Transverse colon (tissue), 4 donors: ENCODE measurements at regions not wholly inside any gene's neighbourhood (a gene's known extent, or its start where the extent isn't known, plus 50 kb on each side); places are given as distances from the start of the nearest gene placed in this dataset.

ENCODE experiments used
- DNase-seq: peaks from one replicate; pipeline ENCODE4 v3.0.0-alpha.2; 2019
- H3K27ac ChIP-seq, 4 donors: fragments of 200-600 bp; sonication (generic); 2 replicates each; pipeline ENCODE4 v1.5.1; 2016 to 2018; ENCODE audit warnings: inconsistent platforms in 4 of 4
- H3K27me3 ChIP-seq: fragments of 200-600 bp; sonication (generic); 2 replicates; pipeline ENCODE4 v1.5.1; 2017; ENCODE audit warnings: inconsistent platforms
- H3K36me3 ChIP-seq, 4 donors: fragments of 200-600 bp; sonication (generic); 2 replicates each; pipeline ENCODE4 v1.5.1; 2017 to 2019; ENCODE audit warnings: inconsistent platforms in 4 of 4
- H3K4me1 ChIP-seq, 4 donors: fragments of 200-600 bp; sonication (generic); 2 replicates each; pipeline ENCODE4 v1.5.1; 2017 to 2020; ENCODE audit warnings: inconsistent platforms in 4 of 4
- H3K4me3 ChIP-seq, 4 donors: fragments of 200-600 bp; sonication (generic); 1 replicate in 1 of 4; 2 replicates in 3 of 4; pipeline versions ENCODE4 v1.5.1 to v1.6.1; 2017 to 2019; ENCODE audit warnings: inconsistent platforms in 4 of 4
- H3K9me3 ChIP-seq, 2 donors: fragments of 200-600 bp; sonication (generic); 2 replicates each; pipeline ENCODE4 v1.5.1; 2017 to 2019; ENCODE audit warnings: inconsistent platforms in 2 of 2
- CTCF ChIP-seq, 5 experiments: fragments of 200-600 bp in 3 of 5; fragments of 450-650 bp in 2 of 5; sonication (generic) in 3 of 5; IDR thresholded peaks; 1 replicate in 2 of 5; 2 replicates in 3 of 5; pipeline ENCODE4 v1.5.1; 2016 to 2017; ENCODE audit warnings: antibody characterized with exemption in 5 of 5, inconsistent platforms in 3 of 5, mild to moderate bottlenecking in 2 of 5, moderate library complexity in 1 of 5
- EP300 ChIP-seq: sonication (generic); formaldehyde crosslinking; IDR thresholded peaks from one replicate; pipeline ENCODE4 v1.6.1; 2017; ENCODE audit warnings: antibody characterized with exemption, low read depth
- POLR2A ChIP-seq: fragments of 450-650 bp; IDR thresholded peaks from one replicate; pipeline ENCODE4 v1.6.1; 2016; ENCODE audit warnings: antibody characterized with exemption, mild to moderate bottlenecking, moderate library complexity
- POLR2AphosphoS5 ChIP-seq, 3 donors: sonication (generic); formaldehyde crosslinking; IDR thresholded peaks; one replicate each; pipeline ENCODE4 v1.6.1; 2016; ENCODE audit warnings: antibody characterized with exemption in 3 of 3
- WGBS, 2 donors: methylation state at CpG; one replicate each; pipeline ENCODE4 v1.1.5; 2018; ENCODE audit warnings: low coverage in 1 of 2; 5-methylcytosine and 5-hydroxymethylcytosine counted together
- in situ Hi-C, 4 donors: fragments of 200-750 bp; cut with MboI; loops; one replicate each; pipeline versions ENCODE4 v1.15.0 to v1.15.1; 2017; ENCODE audit warnings: low sequenced_read_pairs in 3 of 4, low pct_ligation_motif_present in 1 of 4, low pct_unique_long_range_greater_than_20kb in 1 of 4
- intact Hi-C: fragments of 100-400 bp; cut with DNase I; formaldehyde crosslinking; loops from one replicate; pipeline ENCODE4 v1.15.1; 2023; ENCODE audit warnings: low total_unique reads

GRCh38 chr4:149095811-149096210 lies 653.6 kb upstream of the NR3C2 start:
- WGBS, 2 donors = 50 to 62% methylated on average over 1 of the region's 1 CpG
- Histone ChIP-seq H3K4me3 (no peak overlapping the region), H3K27ac (no peak overlapping the region), H3K27me3 (no peaks in the 10 kb centered on the region), H3K9me3 (peaks cover 7 to 9% of the 10 kb centered on the region in 2 donors), H3K36me3 (no peaks in the 10 kb centered on the region), H3K4me1 (no peaks in the 10 kb centered on the region)
- no peak for DNase-seq
- TF ChIP-seq EP300 = no peak
- in situ Hi-C loops = no loop called here
- intact Hi-C loops = no loop called here

GRCh38 chr4:149095001-149095400 lies 652.8 kb upstream of the NR3C2 start:
- Histone ChIP-seq H3K27me3 (no peaks in the 10 kb centered on the region), H3K27ac (no peak overlapping the region), H3K36me3 (no peaks in the 10 kb centered on the region), H3K9me3 (peaks cover 7 to 9% of the 10 kb centered on the region in 2 donors), H3K4me3 (no peak overlapping the region), H3K4me1 (no peaks in the 10 kb centered on the region)
- no peak for DNase-seq
- intact Hi-C loops = no loop called here
- TF ChIP-seq POLR2AphosphoS5 (IDR thresholded peaks at IDR 0.05) = no peak
- no peak for TF ChIP-seq EP300
- TF ChIP-seq POLR2A = no peak
- no peak for TF ChIP-seq CTCF (IDR thresholded peaks at IDR 0.05)
- in situ Hi-C loops = no loop called here

- Histone ChIP-seq H3K4me3 (no peak overlapping the region), H3K36me3 (no peaks in the 10 kb centered on the region), H3K27me3 (no peaks in the 10 kb centered on the region), H3K27ac (no peak overlapping the region), H3K4me1 (no peaks in the 10 kb centered on the region), H3K9me3 (no peaks in the 10 kb centered on the region)
- 59 to 70% methylated on average over 4 of the region's 4 CpGs for WGBS, 2 donors
- intact Hi-C loops = no loop called here
- in situ Hi-C loops = no loop called here
- TF ChIP-seq POLR2A = no peak
- no peak for TF ChIP-seq POLR2AphosphoS5 (IDR thresholded peaks at IDR 0.05)
- no peak for TF ChIP-seq EP300
- TF ChIP-seq CTCF (IDR thresholded peaks at IDR 0.05) = no peak
- DNase-seq = no peak
These were observed 641.9 kb upstream of the NR3C2 start for GRCh38 chr4:149084144-149084543.

- TF ChIP-seq EP300 (no peak), CTCF (IDR thresholded peaks at IDR 0.05) (no peak), POLR2AphosphoS5 (IDR thresholded peaks at IDR 0.05) (no peak), POLR2A (no peak)
These were observed 635.0 kb upstream of the NR3C2 start for GRCh38 chr4:149077181-149077580.

GRCh38 chr4:149076401-149076800 lies 634.2 kb upstream of the NR3C2 start:
- no peak for DNase-seq

More at GRCh38 chr4:149077181-149077580, 635.0 kb upstream of the NR3C2 start:
- WGBS, 2 donors = 81 to 82% methylated on average over 1 of the region's 1 CpG
- no peak overlapping the region for H3K4me3 ChIP-seq
- no peak for DNase-seq
- intact Hi-C loops = no loop called here
- H3K36me3 ChIP-seq = no peaks in the 10 kb centered on the region
- no peaks in the 10 kb centered on the region for H3K27me3 ChIP-seq
- no peak overlapping the region for H3K27ac ChIP-seq
- H3K9me3 ChIP-seq = no peaks in the 10 kb centered on the region
- in situ Hi-C loops = no loop called here
- H3K4me1 ChIP-seq = no peaks in the 10 kb centered on the region

More at GRCh38 chr4:149076401-149076800, 634.2 kb upstream of the NR3C2 start:
- intact Hi-C loops = no loop called here
- TF ChIP-seq POLR2A (no peak), CTCF (IDR thresholded peaks at IDR 0.05) (no peak), EP300 (no peak), POLR2AphosphoS5 (IDR thresholded peaks at IDR 0.05) (no peak)
- Histone ChIP-seq H3K27me3 (no peaks in the 10 kb centered on the region), H3K4me1 (no peaks in the 10 kb centered on the region), H3K27ac (no peak overlapping the region), H3K36me3 (no peaks in the 10 kb centered on the region), H3K9me3 (no peaks in the 10 kb centered on the region), H3K4me3 (no peak overlapping the region)
- 50 to 54% methylated on average over 1 of the region's 1 CpG for WGBS, 2 donors
- in situ Hi-C loops = no loop called here
